ENCODE measurements at regions not wholly inside any gene's neighbourhood (a gene's known extent, or its start where the extent isn't known, plus 50 kb on each side); places are given as distances from the start of the nearest gene placed in this dataset.

DNA sequence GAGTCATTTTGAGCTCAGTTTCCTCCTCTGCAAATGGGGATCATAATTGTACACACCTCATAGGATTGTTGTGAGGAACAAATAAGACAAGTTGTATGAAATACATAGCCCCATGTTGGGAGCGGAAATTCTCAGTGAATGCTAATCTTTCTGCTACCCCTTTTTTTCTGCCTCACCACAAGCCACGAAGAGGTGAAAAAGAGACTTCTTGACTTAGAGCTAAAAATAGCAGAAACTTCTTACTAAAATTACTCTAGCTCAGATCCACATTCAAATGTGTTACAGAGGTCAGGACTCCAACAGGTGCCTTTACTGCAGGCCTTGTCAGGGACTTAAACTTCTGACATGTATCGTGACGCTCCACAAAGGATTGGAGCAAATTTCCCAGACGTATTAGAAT, 128.5 kb downstream of the MIAT start:
- TF ChIP-seq, protein P1, sequence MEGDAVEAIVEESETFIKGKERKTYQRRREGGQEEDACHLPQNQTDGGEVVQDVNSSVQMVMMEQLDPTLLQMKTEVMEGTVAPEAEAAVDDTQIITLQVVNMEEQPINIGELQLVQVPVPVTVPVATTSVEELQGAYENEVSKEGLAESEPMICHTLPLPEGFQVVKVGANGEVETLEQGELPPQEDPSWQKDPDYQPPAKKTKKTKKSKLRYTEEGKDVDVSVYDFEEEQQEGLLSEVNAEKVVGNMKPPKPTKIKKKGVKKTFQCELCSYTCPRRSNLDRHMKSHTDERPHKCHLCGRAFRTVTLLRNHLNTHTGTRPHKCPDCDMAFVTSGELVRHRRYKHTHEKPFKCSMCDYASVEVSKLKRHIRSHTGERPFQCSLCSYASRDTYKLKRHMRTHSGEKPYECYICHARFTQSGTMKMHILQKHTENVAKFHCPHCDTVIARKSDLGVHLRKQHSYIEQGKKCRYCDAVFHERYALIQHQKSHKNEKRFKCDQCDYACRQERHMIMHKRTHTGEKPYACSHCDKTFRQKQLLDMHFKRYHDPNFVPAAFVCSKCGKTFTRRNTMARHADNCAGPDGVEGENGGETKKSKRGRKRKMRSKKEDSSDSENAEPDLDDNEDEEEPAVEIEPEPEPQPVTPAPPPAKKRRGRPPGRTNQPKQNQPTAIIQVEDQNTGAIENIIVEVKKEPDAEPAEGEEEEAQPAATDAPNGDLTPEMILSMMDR (IDR thresholded peaks at IDR 0.05; ENCODE audit: low read depth, low read length), result no peak
- no peak for TF ChIP-seq POLR2A (IDR thresholded peaks at IDR 0.05; ENCODE audit: extremely low read depth, insufficient read length)

All from NB4 (cell line).